Mucosa of gallbladder (tissue), 1 donor: ENCODE measurements at regions not wholly inside any gene's neighbourhood (a gene's known extent, or its start where the extent isn't known, plus 50 kb on each side); places are given as distances from the start of the nearest gene placed in this dataset.

Source experiments
- DNase-seq: peaks from one replicate; pipeline ENCODE4 v3.0.0-alpha.2; 2020; ENCODE audit warnings: low spot score
- donor health status: DM: no; HTN: no; CAD: no.

- DNase-seq, result peak; percentile 7
Measured at GRCh38 chr22:49327411-49328117, 500.1 kb downstream of the BRD1 start.

- DNase-seq, result peak; percentile 3
Measured at GRCh38 chr22:49326558-49326957, 501.1 kb downstream of the BRD1 start.

GRCh38 chr22:49325531-49326395 lies 501.9 kb downstream of the BRD1 start:
- peak; percentile 8 for DNase-seq

- DNase-seq, result peak; percentile 7
Measured at GRCh38 chr22:49324527-49325491, 502.9 kb downstream of the BRD1 start.

GRCh38 chr22:49323751-49324415 lies 503.8 kb downstream of the BRD1 start:
- DNase-seq, result peak; percentile 5

GRCh38 chr22:49322861-49323622 lies 504.6 kb downstream of the BRD1 start:
- DNase-seq, result peak; percentile 4

- peak; percentile 6 for DNase-seq
Measured at GRCh38 chr22:49322231-49322630, 505.4 kb downstream of the BRD1 start.

- DNase-seq, result peak; percentile 7
Measured at GRCh38 chr22:49321477-49322055, 506.1 kb downstream of the BRD1 start.

GRCh38 chr22:49320714-49321476 lies 506.8 kb downstream of the BRD1 start:
- DNase-seq, result peak; percentile 3

- DNase-seq, result no peak
Measured at GRCh38 chr22:49317369-49317768, 510.3 kb downstream of the BRD1 start.

- no peak for DNase-seq
Measured at GRCh38 chr22:49312601-49313000, 515.1 kb downstream of the BRD1 start.

- no peak for DNase-seq
Measured at GRCh38 chr22:49310354-49310753, 517.3 kb downstream of the BRD1 start.

- no peak for DNase-seq
Measured at GRCh38 chr22:49308300-49308699, 519.4 kb downstream of the BRD1 start.

- no peak for DNase-seq
Measured at GRCh38 chr22:49307870-49308269, 519.8 kb downstream of the BRD1 start.

- no peak for DNase-seq
Measured at GRCh38 chr22:49307481-49307830, 520.2 kb downstream of the BRD1 start.

GRCh38 chr22:49306632-49307480 lies 520.8 kb downstream of the BRD1 start:
- DNase-seq, result no peak

GRCh38 chr22:49305966-49306631 lies 521.6 kb downstream of the BRD1 start:
- no peak for DNase-seq
